Activated T-helper 1 cell treated with anti-CD3 and anti-CD28 coated beads, Interleukin-2, amount 50 U/mL, for 16 hours (primary cell): ENCODE measurements at regions not wholly inside any gene's neighbourhood (a gene's known extent, or its start where the extent isn't known, plus 50 kb on each side); places are given as distances from the start of the nearest gene placed in this dataset.

ENCODE experiments used
- DNase-seq, 2 donors: peaks; one replicate each; pipeline ENCODE4 v3.0.0-alpha.2; 2020; ENCODE audit warnings: low read depth in 1 of 2, low spot score in 1 of 2

DNA sequence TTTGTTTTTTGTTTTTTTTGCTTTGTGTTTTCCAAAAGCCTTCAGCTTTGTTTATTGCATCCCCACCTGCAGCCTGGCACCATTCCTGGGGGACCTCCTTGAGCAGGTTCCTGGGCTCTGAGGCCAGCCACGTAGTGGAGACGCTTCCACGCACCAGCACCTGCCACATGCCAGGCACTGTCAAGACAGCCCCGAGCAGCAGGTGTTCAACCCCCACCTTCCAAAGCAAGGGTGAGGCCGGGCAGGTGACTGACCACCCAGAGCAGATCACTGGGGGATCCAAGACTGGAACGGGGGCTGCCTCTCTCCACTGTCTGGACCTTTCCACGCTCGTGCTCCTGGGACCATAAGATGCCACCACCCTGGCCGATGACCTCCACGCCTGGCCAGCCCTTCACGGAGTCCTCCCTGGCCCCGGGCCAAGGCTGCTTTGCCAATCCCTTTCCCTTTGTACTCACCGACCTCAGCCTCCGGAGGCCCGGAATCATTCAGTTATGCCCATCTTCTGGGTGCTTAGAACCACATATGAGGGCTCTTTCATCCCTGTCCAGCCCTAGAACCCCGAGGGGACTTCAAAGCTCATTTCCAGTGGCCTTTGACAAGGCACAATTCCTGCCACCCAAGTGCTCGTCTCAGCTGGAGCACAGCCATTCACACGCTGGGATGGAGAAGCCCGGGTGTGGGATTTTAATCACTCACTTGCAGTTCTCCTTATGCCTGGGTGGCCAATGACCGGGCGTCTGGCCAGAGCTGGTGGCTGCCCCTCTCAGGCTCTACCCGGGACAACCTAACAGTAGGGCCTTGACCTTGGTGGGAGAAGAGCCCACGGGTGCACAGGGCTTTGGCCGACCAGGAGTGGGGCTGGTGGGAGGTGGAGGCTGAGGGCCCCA is 330.8 kb downstream of the NPHP4 start:
- no peak for DNase-seq

DNA sequence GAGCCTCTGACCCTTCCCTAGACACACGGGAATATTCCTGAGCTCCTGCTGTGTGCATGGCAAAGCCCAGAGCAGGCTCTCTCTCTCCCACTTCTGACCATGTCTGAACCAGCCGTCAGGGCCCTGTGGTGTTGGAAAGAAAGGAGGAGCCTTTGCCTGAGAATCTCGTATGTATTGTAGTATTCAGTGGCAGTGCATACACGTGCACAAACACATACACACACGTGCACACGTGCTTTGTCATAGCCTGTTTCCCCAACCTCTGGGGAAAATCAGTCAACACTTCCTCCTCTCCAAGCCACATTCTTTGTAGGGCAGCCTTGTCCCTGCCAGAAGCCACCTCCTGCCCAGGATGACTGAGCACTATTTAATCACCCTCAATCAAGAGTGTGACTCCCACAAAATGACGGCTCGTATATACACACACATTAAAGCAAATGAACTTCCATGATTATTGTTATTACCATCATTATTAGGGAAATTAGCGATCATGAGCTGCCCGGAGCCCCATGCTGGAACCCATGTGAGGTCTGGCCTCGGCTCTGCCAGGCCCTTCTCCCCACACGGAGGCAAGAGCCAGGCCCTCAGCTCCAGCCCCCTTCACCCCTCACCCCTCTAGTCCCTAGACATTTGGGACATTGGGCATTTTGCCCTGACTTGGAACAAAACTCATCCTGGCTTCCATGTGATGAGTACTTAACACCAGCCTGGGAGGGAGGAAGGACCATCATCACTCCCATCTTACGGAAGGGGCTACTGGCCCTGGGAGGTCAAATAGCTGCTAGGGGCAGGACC is 331.9 kb downstream of the NPHP4 start:
- DNase-seq: no peak

DNA sequence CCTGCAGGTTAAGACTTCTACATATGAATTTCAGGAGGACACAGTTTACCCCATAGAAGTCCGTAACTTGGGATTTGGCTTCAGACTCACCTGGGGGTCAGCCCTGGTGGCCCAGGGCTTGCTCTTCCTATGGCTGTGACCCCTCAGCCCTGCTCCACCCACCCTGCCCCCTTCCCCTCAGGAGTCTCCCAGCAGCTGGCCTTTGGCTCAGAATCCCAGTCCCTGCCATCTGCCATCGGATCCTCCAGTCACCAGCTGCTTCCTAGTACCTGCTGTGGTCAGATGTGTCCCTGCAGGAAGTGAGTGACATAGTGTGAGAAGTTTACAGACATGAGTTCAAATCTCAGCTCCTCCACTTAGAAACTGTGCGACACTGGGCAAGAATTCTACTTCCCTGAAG is 332.6 kb downstream of the NPHP4 start:
- no peak for DNase-seq

DNA sequence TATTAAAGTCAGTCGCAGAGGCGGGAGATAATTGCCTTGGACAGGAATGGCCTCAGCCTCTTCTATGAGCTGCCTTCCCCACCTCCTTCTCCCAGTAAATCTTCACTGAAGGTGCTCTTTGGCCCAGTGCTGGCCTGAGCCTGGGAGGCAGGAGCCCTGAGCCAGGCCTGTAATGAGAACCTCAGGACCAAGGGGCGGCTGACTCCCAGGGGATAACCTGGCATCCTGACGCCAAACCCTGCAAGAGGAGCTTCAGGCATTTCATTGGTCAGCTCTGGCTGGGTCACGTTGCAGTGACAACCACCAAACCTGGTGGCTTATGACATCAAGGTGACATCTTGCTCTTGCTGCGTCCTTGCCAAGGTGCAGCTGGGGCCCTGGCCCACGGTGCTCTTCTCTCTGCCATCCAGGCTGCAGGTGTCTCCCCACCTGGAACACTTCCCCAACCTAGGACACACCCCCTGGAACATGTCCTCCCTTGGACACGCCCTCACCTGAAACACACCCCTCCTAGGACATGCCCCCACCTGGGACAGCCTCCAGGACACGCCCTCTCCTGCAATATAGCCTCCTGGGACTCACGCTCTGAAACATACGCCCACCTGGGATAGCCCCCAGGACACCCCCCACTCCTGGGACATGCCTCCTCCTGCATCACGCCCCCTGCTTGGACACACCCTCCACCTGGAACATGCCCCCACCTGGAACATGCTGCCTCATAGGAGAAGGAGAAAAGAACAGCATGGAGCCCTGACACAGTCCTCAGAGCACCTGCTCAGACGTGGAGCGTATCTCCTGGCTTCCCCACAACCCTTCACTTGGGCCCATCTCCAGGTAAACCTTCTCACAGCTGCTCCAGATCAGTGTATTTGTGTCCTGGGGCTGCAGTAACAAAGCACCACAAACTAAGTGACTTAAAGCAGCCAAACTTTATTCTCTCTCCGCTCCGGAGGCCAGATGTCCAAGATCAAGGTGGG is 333.6 kb downstream of the NPHP4 start:
- no peak for DNase-seq

DNA sequence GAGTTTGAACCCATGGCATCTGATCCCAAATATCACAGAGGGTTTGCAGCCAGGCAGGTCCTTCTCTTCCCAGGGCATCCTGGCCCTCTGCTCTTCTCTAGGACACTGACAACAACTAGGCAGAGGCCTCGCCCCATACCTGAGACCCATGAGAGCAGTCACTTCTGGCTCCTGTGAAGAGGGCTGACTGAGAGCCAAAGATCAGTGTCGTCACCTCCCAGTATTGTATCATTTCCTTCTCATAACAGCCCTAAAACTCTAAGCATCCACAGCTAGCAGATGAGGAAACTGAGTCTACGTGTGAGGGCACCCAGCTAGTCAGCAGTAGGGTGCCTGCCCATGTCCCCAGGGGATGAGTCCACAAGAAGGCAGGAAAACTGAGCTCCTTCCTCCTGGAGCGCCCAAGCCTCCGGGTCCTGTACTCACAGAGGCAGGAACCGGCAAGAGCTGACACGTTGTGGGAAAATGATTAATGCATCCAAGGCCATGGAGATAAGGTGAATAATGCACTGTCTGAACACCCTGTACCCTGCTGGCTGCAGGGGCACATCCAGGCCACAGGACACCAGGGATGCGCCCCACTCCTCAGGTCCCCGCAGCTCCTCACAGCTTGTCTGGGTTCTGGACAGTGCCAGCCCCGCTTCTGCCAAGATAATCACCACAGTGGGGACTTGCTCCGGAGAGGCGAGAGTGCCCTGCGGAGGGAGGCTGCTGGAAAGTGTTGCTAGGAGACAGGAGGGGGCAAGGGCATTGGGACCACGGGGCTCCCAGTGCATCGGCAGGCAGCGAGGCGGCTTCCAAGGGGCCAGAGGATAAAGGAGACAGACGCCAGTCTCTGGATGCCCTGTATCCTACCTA is 340.0 kb downstream of the NPHP4 start:
- DNase-seq: no peak

DNA sequence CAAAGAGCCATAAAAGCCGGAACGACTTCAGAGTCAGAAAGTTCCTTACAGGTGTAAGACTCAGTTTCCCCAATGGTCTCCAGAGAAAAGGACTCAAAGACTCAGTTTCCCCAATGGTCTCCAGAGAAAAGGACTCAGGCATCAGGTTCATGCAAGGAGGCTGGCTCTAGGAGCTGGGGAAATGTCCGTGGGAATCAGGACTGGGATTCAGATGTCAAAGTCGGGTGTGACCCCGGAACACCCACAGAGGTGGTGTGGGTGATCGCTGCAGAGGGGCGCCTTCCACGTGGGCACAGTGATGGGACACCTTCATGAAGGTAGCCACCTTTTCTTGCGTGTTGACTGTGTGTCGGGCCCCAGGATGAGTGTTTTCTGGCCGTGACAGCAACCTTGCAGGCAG is 340.8 kb downstream of the NPHP4 start:
- DNase-seq: no peak

DNA sequence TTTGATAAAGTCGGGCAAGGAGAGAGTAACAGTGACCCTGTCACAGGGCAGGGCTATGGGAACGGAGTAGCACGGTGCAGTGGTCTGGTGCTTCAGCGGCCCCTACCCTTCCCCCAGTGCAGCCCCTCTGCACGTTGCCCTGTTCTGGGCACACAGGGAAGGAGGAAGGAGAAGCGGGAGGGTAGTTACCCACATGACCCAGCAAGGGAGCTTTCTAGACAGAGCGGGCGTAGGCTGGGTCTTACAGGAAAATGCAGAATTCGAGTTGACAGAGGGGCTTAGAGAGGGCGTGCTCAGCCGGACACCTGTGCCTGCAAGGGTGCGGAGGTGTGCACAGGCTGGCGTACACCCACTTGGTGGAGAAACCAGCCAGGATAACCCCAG is 341.2 kb downstream of the NPHP4 start:
- DNase-seq: no peak

DNA sequence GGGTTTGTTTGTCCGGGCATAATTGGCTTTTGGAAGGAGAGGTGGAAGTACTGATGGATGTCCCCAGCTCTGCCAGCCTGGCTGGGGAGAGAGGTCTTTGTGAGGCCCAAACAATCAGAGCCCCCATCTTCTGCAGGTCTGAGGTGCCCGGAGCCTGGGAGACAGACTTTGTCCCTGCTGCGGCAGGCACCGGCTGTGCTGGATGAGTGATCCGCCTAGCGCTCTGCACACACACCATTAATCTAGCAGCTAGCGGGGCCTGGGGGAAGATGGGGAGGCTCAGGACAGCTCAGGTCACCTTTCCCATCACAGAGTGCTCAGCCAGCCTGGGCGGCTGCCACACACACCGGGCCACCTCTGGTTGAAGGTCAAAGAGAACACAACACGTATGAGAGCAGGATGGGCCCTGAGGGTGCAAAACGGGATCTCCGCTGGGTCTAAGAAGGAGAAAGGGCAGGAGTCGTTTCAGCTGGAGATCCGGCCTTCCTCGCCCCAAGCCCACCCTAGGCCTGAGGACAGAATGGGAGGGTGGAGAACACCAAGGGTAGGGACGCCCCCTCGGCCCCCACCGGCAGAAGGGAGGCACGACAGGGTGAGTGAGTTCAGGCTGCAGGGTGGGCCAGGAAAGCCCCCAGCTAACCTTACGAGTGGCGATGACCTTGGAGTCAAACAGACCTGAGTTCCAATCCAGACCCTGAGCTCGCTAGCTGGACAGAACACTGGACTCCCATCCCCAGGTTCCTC is 341.8 kb downstream of the NPHP4 start:
- no peak for DNase-seq

DNA sequence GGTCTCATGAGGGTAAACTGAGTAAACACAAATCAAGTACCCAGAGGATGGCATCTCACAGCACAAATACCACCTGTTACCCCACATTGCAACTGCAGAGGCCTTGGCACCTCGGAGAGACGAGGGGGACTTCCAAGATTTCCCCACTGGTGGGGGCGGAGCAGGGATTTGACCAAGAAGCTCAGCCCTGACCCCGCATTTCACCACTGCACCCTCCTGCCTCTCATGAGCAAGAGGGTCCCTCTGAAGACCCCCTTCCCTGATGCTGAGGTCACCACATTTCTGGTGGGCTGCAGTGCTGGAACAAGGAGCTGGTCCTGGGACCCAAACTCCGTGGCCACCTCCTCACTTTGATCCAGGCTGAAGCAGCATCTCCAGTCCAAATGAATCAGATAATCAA is 342.4 kb downstream of the NPHP4 start:
- no peak for DNase-seq

DNA sequence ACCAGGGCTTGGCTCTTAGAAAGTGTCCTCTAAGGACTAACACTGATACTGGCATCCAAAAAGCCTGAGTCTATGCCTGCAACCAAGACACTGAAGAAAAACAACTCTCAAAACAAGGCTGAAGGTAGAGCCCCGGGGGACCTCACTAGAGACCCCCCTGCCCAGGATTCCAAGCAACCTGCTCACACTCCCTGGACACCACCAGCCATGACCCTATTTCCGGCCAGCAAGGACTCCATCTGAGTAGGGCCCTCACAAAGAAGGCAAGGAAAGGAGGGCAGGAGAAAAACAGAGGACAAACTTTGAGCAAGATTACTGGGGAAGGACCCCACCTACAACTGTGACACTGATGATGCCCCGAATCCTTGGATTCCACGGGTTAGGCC is 343.1 kb downstream of the NPHP4 start:
- DNase-seq: no peak

DNA sequence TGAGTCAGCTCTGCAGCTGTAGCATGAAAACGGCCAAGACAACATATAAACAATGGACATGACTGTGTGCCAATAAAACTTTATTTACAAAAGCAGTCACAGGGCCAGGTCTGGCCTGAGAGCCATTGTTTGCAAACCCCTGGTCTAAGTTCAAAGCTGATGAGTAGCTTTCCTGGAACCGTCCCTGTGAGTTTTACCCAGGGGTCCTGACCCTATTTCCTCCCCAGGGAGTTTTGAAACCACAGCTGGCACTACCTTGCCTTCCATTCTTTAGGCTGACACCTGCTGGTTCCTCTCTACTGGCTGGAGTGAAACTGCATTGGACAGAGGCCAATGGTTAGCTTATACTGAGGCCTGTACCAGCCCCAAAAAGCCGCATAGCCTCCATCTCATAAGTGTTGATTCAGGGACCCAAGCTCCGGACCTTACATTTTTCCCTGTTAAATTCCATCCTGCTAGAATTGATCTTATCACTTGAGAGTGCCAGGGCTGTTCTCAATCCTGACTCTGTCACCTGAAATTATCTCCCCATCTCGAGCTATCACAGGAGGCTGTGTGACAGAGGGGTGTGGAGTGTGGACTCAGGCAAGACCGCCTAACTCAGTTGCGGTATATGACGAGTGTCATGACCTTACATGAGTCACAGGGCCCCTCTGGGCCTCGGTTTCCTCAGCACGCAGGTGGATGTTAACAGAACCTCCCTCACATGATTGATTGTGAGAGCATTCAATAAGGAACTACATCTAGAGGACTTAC is 343.6 kb downstream of the NPHP4 start:
- no peak for DNase-seq

DNA sequence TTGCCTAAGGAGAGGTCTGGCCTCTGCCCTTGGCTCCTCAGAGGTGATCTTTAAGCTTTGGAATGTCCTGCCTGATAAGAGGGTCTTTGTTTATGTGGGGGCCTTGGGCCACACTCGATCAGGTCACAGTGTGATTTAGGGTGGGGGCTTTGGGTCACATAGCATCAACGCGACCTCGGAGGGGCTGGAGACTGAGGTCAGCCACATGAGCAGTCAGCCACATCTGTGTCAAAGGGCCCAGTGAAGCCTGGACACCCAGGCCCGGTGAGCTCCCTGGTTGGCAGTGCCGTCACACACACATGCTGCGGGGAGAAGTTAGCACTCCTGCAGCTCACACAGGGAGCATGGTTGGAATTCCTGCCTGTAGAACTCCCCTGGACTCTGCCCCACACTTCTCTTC is 345.0 kb downstream of the NPHP4 start:
- no peak for DNase-seq

DNA sequence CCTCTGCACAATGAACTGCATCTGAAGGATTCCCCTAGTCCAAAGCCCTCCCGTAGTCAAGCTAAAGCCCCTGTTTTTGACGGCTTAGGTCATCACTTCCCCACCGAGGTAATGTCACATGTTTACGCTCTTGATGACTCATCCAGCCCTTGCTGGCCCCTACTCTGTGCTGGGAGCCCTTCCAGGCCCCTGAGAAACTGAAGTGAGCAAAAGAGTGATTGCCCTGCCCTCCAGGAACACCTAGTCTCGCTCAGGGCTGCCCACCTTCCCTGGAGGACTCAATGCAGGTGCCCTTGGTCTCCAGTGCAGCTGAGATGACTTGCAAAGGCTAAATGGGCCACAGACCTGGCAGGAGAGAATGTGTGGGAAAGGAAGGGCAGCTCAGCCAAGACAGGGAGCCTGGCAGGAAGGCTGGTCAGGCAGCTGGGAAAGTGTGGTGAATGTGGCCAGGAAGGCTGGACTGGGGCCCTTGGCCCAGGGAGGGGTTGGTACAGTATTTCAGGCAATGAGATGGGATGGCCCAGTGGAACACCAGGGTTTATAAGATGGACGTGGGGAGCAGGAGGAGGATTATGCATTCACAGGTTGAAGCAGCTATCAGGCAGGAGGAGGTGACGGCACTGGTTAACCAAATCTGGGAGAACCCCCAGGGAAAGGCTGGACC is 345.6 kb downstream of the NPHP4 start:
- DNase-seq: no peak

DNA sequence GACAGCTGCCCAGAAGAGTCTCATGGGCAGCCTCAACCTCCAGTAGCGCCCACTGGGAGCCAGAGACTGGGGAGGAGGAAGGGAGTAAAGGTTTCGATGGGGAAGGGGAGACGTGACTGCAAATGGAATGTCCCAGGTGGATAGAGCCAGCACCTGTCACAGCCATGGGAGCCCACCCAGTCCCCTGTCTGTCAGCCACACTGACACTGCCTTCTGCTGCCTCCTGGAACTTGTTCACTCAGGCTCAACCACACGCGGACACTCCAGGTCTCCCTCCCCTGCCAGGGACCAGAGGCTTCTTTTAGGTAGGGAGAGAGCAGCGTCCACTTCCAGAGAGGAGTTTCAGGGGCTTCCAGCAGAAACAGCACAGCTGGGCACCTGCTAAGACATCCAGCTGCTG is 346.3 kb downstream of the NPHP4 start:
- DNase-seq: no peak

DNA sequence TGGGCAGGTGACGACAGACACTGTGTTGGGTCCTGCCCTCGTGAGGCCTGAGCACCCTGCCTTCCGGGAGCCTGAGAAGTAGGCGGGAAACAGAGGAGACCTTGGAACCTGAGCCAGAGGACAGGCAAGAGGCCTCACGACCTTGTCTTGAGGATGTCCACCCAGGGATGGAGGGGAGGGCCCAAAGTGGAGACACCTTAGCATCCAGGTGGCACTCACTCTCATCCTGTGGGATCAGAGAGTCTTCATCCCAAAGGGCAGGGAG is 347.2 kb downstream of the NPHP4 start:
- DNase-seq: no peak

DNA sequence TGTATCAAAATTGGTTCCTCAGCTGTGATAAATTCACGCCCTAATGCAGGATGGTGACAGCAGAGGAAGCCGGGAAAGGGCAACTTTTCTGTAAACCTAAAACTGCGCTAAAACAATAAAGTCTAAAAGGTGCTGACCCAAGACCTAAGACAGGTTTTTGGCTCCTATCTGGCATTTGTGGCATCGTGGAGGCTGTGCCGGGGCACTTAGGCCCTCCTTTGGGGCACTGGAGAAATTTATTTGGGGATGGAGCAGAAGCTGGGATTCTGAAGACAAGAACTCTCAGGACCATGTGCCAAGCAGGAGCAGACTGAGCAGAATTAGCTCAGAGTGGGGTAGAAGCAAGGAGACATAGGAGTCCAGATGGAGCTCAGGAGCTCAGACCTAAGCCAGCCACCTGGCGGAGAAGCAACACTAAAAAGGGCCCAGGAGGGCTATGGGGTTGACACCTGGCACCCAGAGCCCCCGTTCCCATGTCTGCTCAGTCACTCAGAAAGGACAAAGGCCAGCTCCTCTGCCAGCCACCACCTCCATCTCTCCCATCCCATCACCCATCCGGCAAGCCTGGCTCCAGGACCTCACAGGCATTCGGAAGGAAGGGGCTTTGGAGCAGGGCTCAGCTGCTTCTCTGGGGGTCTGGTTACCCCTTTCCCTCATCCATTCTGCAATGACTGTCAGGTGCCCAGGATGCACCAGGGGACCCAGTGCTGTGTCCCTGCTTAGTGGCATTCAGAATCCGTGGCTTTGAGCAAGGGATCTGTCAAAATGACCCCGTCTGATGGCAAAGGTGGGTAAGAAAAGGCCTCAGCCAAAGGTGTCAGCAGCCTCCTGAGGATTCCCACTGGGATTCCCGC is 347.7 kb downstream of the NPHP4 start:
- no peak for DNase-seq

DNA sequence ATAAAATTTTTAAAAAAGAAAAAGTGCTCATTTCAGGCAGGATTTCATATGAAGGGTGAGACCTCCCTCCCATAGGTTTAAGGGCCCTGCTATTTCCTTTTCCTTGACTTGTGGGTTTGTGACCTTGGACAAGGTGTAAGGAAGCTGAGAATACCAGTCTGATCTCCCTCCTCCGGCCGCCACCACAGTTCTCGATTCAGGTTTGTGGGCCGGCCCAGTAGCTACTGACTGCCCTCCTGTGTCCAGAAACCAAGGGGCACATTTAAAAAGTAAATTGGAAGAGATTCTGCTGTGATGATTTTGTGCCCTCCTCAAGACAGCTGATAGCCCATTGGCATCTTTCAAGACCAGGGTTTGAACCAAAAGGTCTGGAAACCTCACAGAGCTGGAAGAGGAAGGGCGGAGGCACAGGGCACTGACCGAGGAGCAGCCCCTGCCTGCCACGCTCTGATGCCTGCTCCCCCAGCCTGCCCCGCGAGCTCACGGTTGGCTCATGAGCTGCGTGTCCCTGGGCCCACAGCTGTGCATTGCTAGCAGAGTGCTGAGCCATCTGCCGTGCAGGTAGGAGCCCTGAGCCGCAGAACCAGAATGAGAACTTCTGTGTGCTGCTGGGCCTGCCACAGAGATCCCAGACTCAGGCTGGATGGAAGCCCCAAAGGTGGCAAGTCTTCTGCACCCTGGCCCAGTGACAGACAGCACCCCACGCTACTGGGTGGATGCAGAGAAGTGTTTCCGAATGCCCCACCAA is 348.7 kb downstream of the NPHP4 start:
- no peak for DNase-seq
